Spleen (tissue), 3 donors: ENCODE measurements at regions not wholly inside any gene's neighbourhood (a gene's known extent, or its start where the extent isn't known, plus 50 kb on each side); places are given as distances from the start of the nearest gene placed in this dataset.

Experiments used
- POLR2A ChIP-seq, 3 donors: fragments of 450-650 bp; IDR thresholded peaks; one replicate each; pipeline ENCODE4 v1.5.1; 2017; ENCODE audit warnings: antibody characterized with exemption in 3 of 3, mild to moderate bottlenecking in 1 of 3
- POLR2AphosphoS5 ChIP-seq, 3 donors: sonication (generic); formaldehyde crosslinking; IDR thresholded peaks; one replicate each; pipeline ENCODE4 v1.5.1; 2017; ENCODE audit warnings: antibody characterized with exemption in 3 of 3

GRCh38 chr2:108133457-108133856 lies 106.3 kb upstream of the SULT1C3 start:
- TF ChIP-seq POLR2A (IDR thresholded peaks at IDR 0.05) (no peak), POLR2AphosphoS5 (IDR thresholded peaks at IDR 0.05) (no peak)
